ENCODE measurements at regions not wholly inside any gene's neighbourhood (a gene's known extent, or its start where the extent isn't known, plus 50 kb on each side); places are given as distances from the start of the nearest gene placed in this dataset.

- Mint-ChIP-seq H3K4me1 (peaks cover 11 to 15% of the 10 kb centered on the region in 2 experiments), H3K36me3 (ENCODE audit: insufficient read depth in 1 of 3, low read depth in 3 of 3) (peaks cover 4 to 12% (median 7%) of the 10 kb centered on the region in 3 experiments; a peak in 5 of 7 replicates), H3K27ac (no peak overlapping the region), H3K9me3 (peaks cover 12 to 21% of the 10 kb centered on the region in 2 experiments; a peak in 4 of 5 replicates), H3K27me3 (ENCODE audit: low read depth) (peaks cover 9% of the 10 kb centered on the region; the same call in 1 of the 2 replicates), H3K4me3 (no peak overlapping the region)
- DNase-seq = peak; percentile 47
- H3K23me2 ChIP-seq (ENCODE audit: insufficient read length, low read depth, low read length, poor library complexity, severe bottlenecking) = no peaks in the 10 kb centered on the region
- no peaks in the 10 kb centered on the region for H3K9me3 ChIP-seq (ENCODE audit: control insufficient read depth, low read depth, low read length)
- H3K79me2 ChIP-seq (ENCODE audit: insufficient read depth, low read length) = no peaks in the 10 kb centered on the region; the same call in 1 of the 2 replicates
- H2AK5ac ChIP-seq (ENCODE audit: insufficient read length, low read length) = no peak overlapping the region
- H3T11ph ChIP-seq (ENCODE audit: low read length) = no peak overlapping the region
- no CpG with 5 or more reads among the region's 1 CpG for WGBS (ENCODE audit: extremely low coverage, insufficient read length, low lambda C conversion rate)
- H3K23ac ChIP-seq (ENCODE audit: insufficient read length, low read depth, low read length) = no peak overlapping the region
- H3K14ac ChIP-seq (ENCODE audit: insufficient read depth, low read length) = no peak overlapping the region
- H3K4me2 ChIP-seq (ENCODE audit: insufficient read depth, insufficient read length, low read length) = no peak overlapping the region
- H3K4me1 ChIP-seq (ENCODE audit: insufficient read depth, low read length) = peaks cover 2% of the 10 kb centered on the region; the same call in 1 of the 2 replicates
- H3K18ac ChIP-seq (ENCODE audit: insufficient read length, low read depth, low read length) = no peak overlapping the region
- H3K27ac ChIP-seq (ENCODE audit: insufficient read length, low read depth, low read length) = no peak overlapping the region
- no peak overlapping the region for H4K5ac ChIP-seq (ENCODE audit: insufficient read length, low read depth, low read length)
- H4K8ac ChIP-seq (replicated peaks; ENCODE audit: insufficient read length, low read depth, low read length) = no peak overlapping the region
- H2BK15ac ChIP-seq (ENCODE audit: low read depth, low read length) = no peak overlapping the region
- no peak overlapping the region for H3K4ac ChIP-seq (ENCODE audit: low read depth, low read length)
- no peak overlapping the region for H2AFZ ChIP-seq (ENCODE audit: low read length)
- H4K20me1 ChIP-seq (ENCODE audit: control insufficient read depth, insufficient read depth, insufficient read length) = no peaks in the 10 kb centered on the region
- peak; percentile 72 for TF ChIP-seq CTCF (conservative IDR thresholded peaks at IDR 0.05)
- no peak overlapping the region for H2BK20ac ChIP-seq (ENCODE audit: low read depth, low read length, poor library complexity, severe bottlenecking)
- no peaks in the 10 kb centered on the region for H3K79me1 ChIP-seq (ENCODE audit: insufficient read depth, low read depth, low read length, poor library complexity, severe bottlenecking)
- H3K27me3 ChIP-seq (ENCODE audit: insufficient read depth, low read length) = no peaks in the 10 kb centered on the region
- H2BK5ac ChIP-seq (ENCODE audit: insufficient read length, low read length) = no peak overlapping the region
- no peak overlapping the region for H2BK12ac ChIP-seq (ENCODE audit: insufficient read length, low read depth, low read length)
- no peak overlapping the region for H4K91ac ChIP-seq (ENCODE audit: insufficient read length, low read depth, low read length)
- no peak overlapping the region for H2BK120ac ChIP-seq (ENCODE audit: low read depth, low read length, poor library complexity, severe bottlenecking)
- H3K56ac ChIP-seq (ENCODE audit: insufficient read length, low read depth, low read length) = no peak overlapping the region
- no peak overlapping the region for H3K9ac ChIP-seq (ENCODE audit: extremely low read depth, insufficient read length, low read length)
These were observed 113.0 kb downstream of the CTTN start for GRCh38 chr11:70511345-70511744.
